Endothelial cell of umbilical vein (primary cell): ENCODE measurements at regions not wholly inside any gene's neighbourhood (a gene's known extent, or its start where the extent isn't known, plus 50 kb on each side); places are given as distances from the start of the nearest gene placed in this dataset.

Source experiments
- BruUV-seq: library from RNA; stranded (reverse); fragments of 400-500 nt; replicated peaks from 2 replicates; lab custom pipeline; 2021; lab: Mats Ljungman, UMichigan
- CTCF ChIA-PET: fragments of 300-600, 350-600 bp; sonication (Branson Sonifier 250); formaldehyde crosslinking; loops from one replicate; lab custom pipeline; 2021; ENCODE audit warnings: antibody characterized with exemption, inconsistent platforms; lab: Charles Lee
- POLR2A ChIA-PET: fragments of 300-600, 350-600 bp; sonication (Branson Sonifier 250); formaldehyde crosslinking; loops from one replicate; lab custom pipeline; 2021; ENCODE audit warnings: antibody characterized with exemption, inconsistent platforms; lab: Charles Lee
- DNase-seq: peaks from one replicate; pipeline ENCODE4 v3.0.0-alpha.2; 2011; ENCODE audit warnings: low read depth, low spot score
- FAIRE-seq: peaks from 2 replicates; lab custom pipeline; 2011; peaks lifted over from hg19 to GRCh38; lab: Jason Lieb, UNC
- H2AFZ ChIP-seq: 2 replicates; pipeline ENCODE4 v1.6.0; 2012; ENCODE audit warnings: low read depth, low read length, control low read depth, inconsistent platforms
- H3K27ac ChIP-seq: 2 replicates; pipeline ENCODE4 v1.5.1; 2011; ENCODE audit warnings: low read depth, mild to moderate bottlenecking, control low read depth, low read length, moderate library complexity; ENCODE audit not compliant: insufficient read depth
- H3K27me3 ChIP-seq, 2 experiments: 2 replicates each; pipeline versions ENCODE4 v1.6.0 to v1.6.1; 2011; ENCODE audit warnings: low read length in 2 of 2, mixed read lengths in 1 of 2; ENCODE audit not compliant: control insufficient read depth in 2 of 2, insufficient read depth in 2 of 2
- H3K36me3 ChIP-seq, 2 experiments: 2 replicates in 1 of 2; 3 replicates in 1 of 2; pipeline ENCODE4 v1.5.1; 2011; ENCODE audit warnings: low read length in 2 of 2, mild to moderate bottlenecking in 1 of 2, moderate library complexity in 1 of 2; ENCODE audit not compliant: control insufficient read depth in 2 of 2, insufficient read depth in 2 of 2; ENCODE audit errors: extremely low read depth in 1 of 2
- H3K4me1 ChIP-seq: 3 replicates; pipeline ENCODE4 v1.5.1; 2011; ENCODE audit warnings: mild to moderate bottlenecking, low read length; ENCODE audit not compliant: control insufficient read depth, insufficient read depth; ENCODE audit errors: extremely low read depth
- H3K4me2 ChIP-seq: 2 replicates; pipeline ENCODE4 v1.6.1; 2011; ENCODE audit warnings: low read length, control low read depth, mixed read lengths; ENCODE audit not compliant: insufficient read depth
- H3K4me3 ChIP-seq, 3 experiments: fragments of 200-600 bp in 1 of 3; sonication (generic), shearing (Covaris generic) in 1 of 3; replicated peaks in 1 of 3; 2 replicates each; pipeline ENCODE4 v1.5.1; 2011 to 2016; ENCODE audit warnings: control low read depth in 3 of 3, low read length in 3 of 3, mild to moderate bottlenecking in 2 of 3, inconsistent platforms in 1 of 3, low read depth in 1 of 3, moderate library complexity in 1 of 3; ENCODE audit not compliant: insufficient read depth in 1 of 3
- H3K79me2 ChIP-seq: 2 replicates; pipeline ENCODE4 v1.6.0; 2012; ENCODE audit warnings: low read length, inconsistent platforms; ENCODE audit not compliant: control insufficient read depth, insufficient read depth
- H3K9ac ChIP-seq: replicated peaks from 2 replicates; pipeline ENCODE3; 2011; ENCODE audit warnings: low read length, control low read depth; ENCODE audit not compliant: insufficient read depth; ENCODE audit errors: extremely low read depth
- H3K9me1 ChIP-seq: replicated peaks from 3 replicates; pipeline ENCODE4 v1.6.0; 2011; ENCODE audit warnings: mild to moderate bottlenecking, low read length; ENCODE audit not compliant: control insufficient read depth, insufficient read depth; ENCODE audit errors: extremely low read depth
- H3K9me3 ChIP-seq: replicated peaks from 2 replicates; pipeline ENCODE4 v1.5.1; 2012; ENCODE audit warnings: low read length, inconsistent platforms; ENCODE audit not compliant: control insufficient read depth, insufficient read depth
- H4K20me1 ChIP-seq: replicated peaks from 2 replicates; pipeline ENCODE3; 2011; ENCODE audit warnings: mild to moderate bottlenecking, low read length; ENCODE audit not compliant: control insufficient read depth, insufficient read depth; ENCODE audit errors: extremely low read depth
- EZH2 ChIP-seq: IDR thresholded peaks from 2 replicates; pipeline ENCODE4 v1.6.1; 2012; ENCODE audit warnings: borderline replicate concordance, low read depth, mild to moderate bottlenecking, moderate library complexity, low read length, inconsistent platforms; ENCODE audit not compliant: severe bottlenecking
- FOS ChIP-seq: IDR thresholded peaks from 2 replicates; pipeline ENCODE4 v1.6.1; 2011; ENCODE audit warnings: mild to moderate bottlenecking, low read length, moderate library complexity, borderline replicate concordance; ENCODE audit not compliant: insufficient read depth
- GATA2 ChIP-seq: IDR thresholded peaks from 2 replicates; pipeline ENCODE4 v1.7.0; 2011; ENCODE audit warnings: low read depth, mild to moderate bottlenecking, moderate library complexity, mixed read lengths, low read length; ENCODE audit not compliant: insufficient read length, insufficient read depth
- JUN ChIP-seq: IDR thresholded peaks from 2 replicates; pipeline ENCODE4 v1.6.1; 2011; ENCODE audit warnings: borderline replicate concordance, low read depth; ENCODE audit not compliant: insufficient read length, insufficient read depth
- MYC ChIP-seq: IDR thresholded peaks from one replicate; pipeline ENCODE4 v1.6.1; 2011; ENCODE audit warnings: mild to moderate bottlenecking, low read depth, low read length
- POLR2A ChIP-seq: IDR thresholded peaks from 2 replicates; pipeline ENCODE4 v1.6.1; 2012; ENCODE audit warnings: low read depth, mild to moderate bottlenecking, control low read depth, low read length
- POLR2AphosphoS5 ChIP-seq: IDR thresholded peaks from 2 replicates; pipeline ENCODE4 v1.6.1; 2012; ENCODE audit warnings: low read depth, mild to moderate bottlenecking, control low read depth, low read length, moderate library complexity; ENCODE audit not compliant: insufficient read depth
- dilution Hi-C: fragments of 300-500 bp; cut with MboI; formaldehyde crosslinking; loops from one replicate; pipeline ENCODE4 v1.15.0; 2019; ENCODE audit warnings: low sequenced_read_pairs; ENCODE audit not compliant: extremely low pct_ligation_motif_present
- intact Hi-C: fragments of 100-400 bp; cut with micrococcal nuclease; formaldehyde crosslinking; loops from one replicate; pipeline ENCODE4 v1.10.0; 2022
- TF ChIP-seq, protein P1 (sequence below): IDR thresholded peaks from 2 replicates; pipeline ENCODE4 v1.6.1; 2011; ENCODE audit not compliant: insufficient read depth, insufficient read length
- TF ChIP-seq, protein P2 (sequence below), 2 donors: IDR thresholded peaks; 1 replicate in 1 of 2; 2 replicates in 1 of 2; pipeline ENCODE4 v1.5.1; 2011; ENCODE audit warnings: low read length in 2 of 2, mild to moderate bottlenecking in 2 of 2, moderate library complexity in 2 of 2, control low read depth in 1 of 2, inconsistent platforms in 1 of 2, low read depth in 1 of 2; ENCODE audit not compliant: insufficient read depth in 1 of 2; ENCODE audit errors: extremely low read depth in 1 of 2

DNA sequence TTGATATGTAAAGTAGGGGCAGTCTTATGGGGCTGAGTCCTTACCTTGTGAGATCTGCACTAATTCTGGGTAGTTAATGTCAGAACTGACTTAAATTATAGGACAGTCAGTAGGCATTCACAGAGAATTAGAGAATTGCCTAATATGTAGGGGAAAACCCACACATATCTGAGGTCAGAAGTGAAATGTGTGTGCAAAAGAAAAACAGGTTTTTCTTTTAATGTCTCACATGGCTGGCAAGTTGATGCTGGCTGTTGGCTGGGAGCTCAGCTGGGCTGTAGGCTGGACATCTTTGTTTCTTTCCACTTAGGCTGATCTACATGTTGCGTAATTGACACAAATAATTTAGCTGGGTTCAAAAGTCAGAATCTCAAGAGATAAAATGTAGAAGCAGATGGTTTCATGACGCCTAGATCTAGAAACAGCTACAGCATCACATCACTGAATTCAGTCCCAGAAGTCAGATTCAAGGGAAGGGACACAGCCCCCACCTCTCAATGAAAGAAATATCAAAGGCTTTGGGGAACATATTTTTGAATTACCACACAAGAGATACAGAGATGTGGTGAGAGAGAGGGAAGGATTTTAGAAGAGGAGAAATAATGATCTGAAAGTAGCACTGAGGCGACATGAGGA is 98.9 kb downstream of the TNFSF18 start:
- DNase-seq, result no peak
- Histone ChIP-seq H3K4me2 (no peak overlapping the region), H3K4me3 (no peak overlapping the region), H3K9me1 (no peaks in the 10 kb centered on the region), H3K4me1 (peaks cover 55% of the 10 kb centered on the region), H3K9me3 (no peaks in the 10 kb centered on the region), H3K36me3 (no peaks in the 10 kb centered on the region), H3K27me3 (no peaks in the 10 kb centered on the region), H3K79me2 (no peaks in the 10 kb centered on the region), H3K27ac (no peak overlapping the region), H2AFZ (no peak overlapping the region), H4K20me1 (no peaks in the 10 kb centered on the region), H3K9ac (no peak overlapping the region)
- dilution Hi-C loops, result loop anchor here (25.0 kb wide), 1 partner anchor 235 kb away; no protein-coding TSS in a partner anchor
- ChIA-PET POLR2A (no interaction called here), CTCF (no interaction called here)
- no peak for FAIRE-seq
- intact Hi-C loops, result no loop called here
- BruUV-seq, result no TSS peak
- no peak for TF ChIP-seq POLR2AphosphoS5
- TF ChIP-seq GATA2, result no peak
- TF ChIP-seq POLR2A, result no peak
- TF ChIP-seq, protein P1, sequence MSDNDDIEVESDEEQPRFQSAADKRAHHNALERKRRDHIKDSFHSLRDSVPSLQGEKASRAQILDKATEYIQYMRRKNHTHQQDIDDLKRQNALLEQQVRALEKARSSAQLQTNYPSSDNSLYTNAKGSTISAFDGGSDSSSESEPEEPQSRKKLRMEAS, result no peak

DNA sequence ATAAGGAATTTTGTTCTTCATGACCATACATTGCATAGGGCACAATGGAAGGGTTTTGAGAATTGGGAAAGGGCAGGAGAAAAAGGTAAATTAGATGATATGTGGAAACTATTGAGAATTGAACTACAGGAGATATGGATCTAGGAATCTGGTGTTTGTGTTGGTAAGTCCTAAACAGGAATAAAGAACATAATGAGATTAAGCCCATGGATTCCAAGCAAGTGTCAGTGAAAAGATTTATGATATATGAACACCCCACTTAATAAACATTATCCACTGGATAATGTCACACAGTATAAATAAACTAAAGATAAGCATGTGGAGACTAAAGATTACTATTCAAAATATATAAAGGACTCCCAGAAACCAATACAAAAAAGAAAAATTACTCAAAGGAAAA is 98.2 kb downstream of the TNFSF18 start:
- Histone ChIP-seq H4K20me1 (no peaks in the 10 kb centered on the region), H3K9me1 (no peaks in the 10 kb centered on the region), H3K79me2 (no peaks in the 10 kb centered on the region), H2AFZ (no peak overlapping the region), H3K27ac (no peak overlapping the region), H3K27me3 (no peaks in the 10 kb centered on the region), H3K4me1 (peaks cover 55% of the 10 kb centered on the region), H3K36me3 (no peaks in the 10 kb centered on the region), H3K4me2 (no peak overlapping the region), H3K4me3 (no peak overlapping the region), H3K9me3 (no peaks in the 10 kb centered on the region), H3K9ac (no peak overlapping the region)
- dilution Hi-C loops, result loop anchor here (25.0 kb wide), 1 partner anchor 235 kb away; no protein-coding TSS in a partner anchor
- DNase-seq (no peak), FAIRE-seq (no peak)
- TF ChIP-seq, protein P1, result no peak
- TF ChIP-seq FOS (no peak), MYC (no peak), POLR2A (no peak), GATA2 (no peak), JUN (no peak), POLR2AphosphoS5 (no peak), EZH2 (no peak)
- TF ChIP-seq, protein P2, sequence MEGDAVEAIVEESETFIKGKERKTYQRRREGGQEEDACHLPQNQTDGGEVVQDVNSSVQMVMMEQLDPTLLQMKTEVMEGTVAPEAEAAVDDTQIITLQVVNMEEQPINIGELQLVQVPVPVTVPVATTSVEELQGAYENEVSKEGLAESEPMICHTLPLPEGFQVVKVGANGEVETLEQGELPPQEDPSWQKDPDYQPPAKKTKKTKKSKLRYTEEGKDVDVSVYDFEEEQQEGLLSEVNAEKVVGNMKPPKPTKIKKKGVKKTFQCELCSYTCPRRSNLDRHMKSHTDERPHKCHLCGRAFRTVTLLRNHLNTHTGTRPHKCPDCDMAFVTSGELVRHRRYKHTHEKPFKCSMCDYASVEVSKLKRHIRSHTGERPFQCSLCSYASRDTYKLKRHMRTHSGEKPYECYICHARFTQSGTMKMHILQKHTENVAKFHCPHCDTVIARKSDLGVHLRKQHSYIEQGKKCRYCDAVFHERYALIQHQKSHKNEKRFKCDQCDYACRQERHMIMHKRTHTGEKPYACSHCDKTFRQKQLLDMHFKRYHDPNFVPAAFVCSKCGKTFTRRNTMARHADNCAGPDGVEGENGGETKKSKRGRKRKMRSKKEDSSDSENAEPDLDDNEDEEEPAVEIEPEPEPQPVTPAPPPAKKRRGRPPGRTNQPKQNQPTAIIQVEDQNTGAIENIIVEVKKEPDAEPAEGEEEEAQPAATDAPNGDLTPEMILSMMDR (IDR thresholded peaks at IDR 0.05; ENCODE audit: extremely low read depth in 1 of 2, insufficient read depth in 1 of 2, low read depth in 1 of 2, low read length in 2 of 2), result no peak
- ChIA-PET POLR2A (no interaction called here), CTCF (no interaction called here)
- no TSS peak for BruUV-seq
- intact Hi-C loops, result no loop called here
